Osteoblast (primary cell): ENCODE measurements at regions not wholly inside any gene's neighbourhood (a gene's known extent, or its start where the extent isn't known, plus 50 kb on each side); places are given as distances from the start of the nearest gene placed in this dataset.

Experiments used
- DNase-seq: peaks from one replicate; pipeline ENCODE4 v3.0.0; 2011; ENCODE audit warnings: low spot score, mixed read lengths; ENCODE audit not compliant: insufficient read length; ENCODE audit errors: missing footprints
- H2AFZ ChIP-seq: 2 replicates; pipeline ENCODE4 v1.6.0; 2011; ENCODE audit warnings: mild to moderate bottlenecking, low read length
- H3K27ac ChIP-seq: 2 replicates; pipeline ENCODE4 v1.5.1; 2011; ENCODE audit warnings: mild to moderate bottlenecking, low read depth, low read length, moderate library complexity
- H3K27me3 ChIP-seq: 2 replicates; pipeline ENCODE4 v1.6.0; 2012; ENCODE audit warnings: mild to moderate bottlenecking, control low read depth, inconsistent platforms, low read length, moderate library complexity; ENCODE audit not compliant: insufficient read depth
- H3K36me3 ChIP-seq: 2 replicates; pipeline ENCODE4 v1.5.1; 2011; ENCODE audit warnings: mild to moderate bottlenecking, low read length, control low read depth, moderate library complexity; ENCODE audit not compliant: insufficient read depth
- H3K4me1 ChIP-seq: 2 replicates; pipeline ENCODE4 v1.5.1; 2011; ENCODE audit warnings: mild to moderate bottlenecking, low read length, control low read depth, moderate library complexity; ENCODE audit not compliant: insufficient read depth
- H3K4me2 ChIP-seq: 2 replicates; pipeline ENCODE4 v1.6.0; 2011; ENCODE audit warnings: mild to moderate bottlenecking, low read length; ENCODE audit not compliant: insufficient read depth
- H3K4me3 ChIP-seq: fragments of 200-600 bp; sonication (generic); 3 replicates; pipeline ENCODE4 v1.5.1; 2012; ENCODE audit warnings: mild to moderate bottlenecking, low read length, inconsistent platforms; ENCODE audit not compliant: insufficient read depth
- H3K79me2 ChIP-seq: 2 replicates; pipeline ENCODE4 v1.6.0; 2012; ENCODE audit warnings: mild to moderate bottlenecking, low read length, control low read depth, inconsistent platforms; ENCODE audit not compliant: insufficient read depth
- H3K9me3 ChIP-seq: 2 replicates; pipeline ENCODE4 v1.5.1; 2011; ENCODE audit warnings: low read depth, low read length, control low read depth
- H4K20me1 ChIP-seq: 2 replicates; pipeline ENCODE4 v1.6.0; 2012; ENCODE audit warnings: mild to moderate bottlenecking, low read length, control low read depth; ENCODE audit not compliant: insufficient read depth
- TF ChIP-seq, protein P1 (sequence below): IDR thresholded peaks from 2 replicates; pipeline ENCODE4 v1.5.1; 2011; ENCODE audit warnings: mild to moderate bottlenecking, low read depth, low read length, moderate library complexity; ENCODE audit errors: extremely low read depth

DNA sequence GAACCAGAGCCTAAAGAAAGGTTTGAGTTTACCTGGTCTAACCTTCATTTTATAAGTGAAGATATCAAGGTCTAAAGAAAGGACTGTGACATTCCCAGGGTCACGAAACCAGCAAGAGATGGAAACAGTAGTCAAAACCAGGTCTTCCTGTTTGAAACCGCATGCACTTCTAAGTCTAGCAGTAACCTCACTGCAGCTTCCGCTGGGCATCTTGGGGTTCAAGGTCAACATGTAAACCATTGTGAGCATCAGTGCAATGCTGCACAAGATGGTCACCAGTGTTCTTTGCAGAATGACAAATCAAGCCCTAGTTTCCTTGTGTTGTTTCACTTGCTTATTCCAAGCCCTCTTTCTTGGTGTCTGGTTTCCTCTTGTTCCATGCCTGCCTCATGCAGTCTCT, 292.9 kb upstream of the MEX3C start:
- Histone ChIP-seq H3K27ac (no peak overlapping the region), H3K9me3 (peaks cover 5% of the 10 kb centered on the region), H3K4me1 (no peaks in the 10 kb centered on the region), H3K36me3 (no peaks in the 10 kb centered on the region), H3K4me2 (no peak overlapping the region), H3K27me3 (no peaks in the 10 kb centered on the region), H3K79me2 (no peaks in the 10 kb centered on the region), H4K20me1 (no peaks in the 10 kb centered on the region), H3K4me3 (no peak overlapping the region), H2AFZ (no peak overlapping the region)
- no peak for DNase-seq
- TF ChIP-seq, protein P1, sequence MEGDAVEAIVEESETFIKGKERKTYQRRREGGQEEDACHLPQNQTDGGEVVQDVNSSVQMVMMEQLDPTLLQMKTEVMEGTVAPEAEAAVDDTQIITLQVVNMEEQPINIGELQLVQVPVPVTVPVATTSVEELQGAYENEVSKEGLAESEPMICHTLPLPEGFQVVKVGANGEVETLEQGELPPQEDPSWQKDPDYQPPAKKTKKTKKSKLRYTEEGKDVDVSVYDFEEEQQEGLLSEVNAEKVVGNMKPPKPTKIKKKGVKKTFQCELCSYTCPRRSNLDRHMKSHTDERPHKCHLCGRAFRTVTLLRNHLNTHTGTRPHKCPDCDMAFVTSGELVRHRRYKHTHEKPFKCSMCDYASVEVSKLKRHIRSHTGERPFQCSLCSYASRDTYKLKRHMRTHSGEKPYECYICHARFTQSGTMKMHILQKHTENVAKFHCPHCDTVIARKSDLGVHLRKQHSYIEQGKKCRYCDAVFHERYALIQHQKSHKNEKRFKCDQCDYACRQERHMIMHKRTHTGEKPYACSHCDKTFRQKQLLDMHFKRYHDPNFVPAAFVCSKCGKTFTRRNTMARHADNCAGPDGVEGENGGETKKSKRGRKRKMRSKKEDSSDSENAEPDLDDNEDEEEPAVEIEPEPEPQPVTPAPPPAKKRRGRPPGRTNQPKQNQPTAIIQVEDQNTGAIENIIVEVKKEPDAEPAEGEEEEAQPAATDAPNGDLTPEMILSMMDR = no peak

DNA sequence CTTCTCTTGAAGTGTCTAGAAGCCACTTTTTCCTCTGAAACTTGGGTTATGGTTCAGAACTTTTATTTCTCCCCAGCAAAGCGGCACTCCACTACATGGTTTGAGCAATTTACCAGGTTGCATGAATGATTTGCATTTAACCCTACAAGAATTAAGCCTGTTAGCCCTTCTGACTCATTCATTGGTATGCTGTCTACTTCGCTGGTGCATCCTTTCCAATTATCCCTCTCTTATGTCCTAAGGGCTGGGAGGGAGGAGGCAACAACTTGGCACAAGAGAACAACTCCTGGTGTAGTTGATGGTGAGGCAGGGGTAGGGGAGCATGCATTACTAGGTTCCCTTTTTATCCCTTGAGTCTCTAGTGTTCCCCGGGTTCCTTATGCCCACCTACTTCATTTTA, 293.4 kb upstream of the MEX3C start:
- no peak overlapping the region for H3K27ac ChIP-seq
- no peaks in the 10 kb centered on the region for H3K79me2 ChIP-seq
- no peak overlapping the region for H2AFZ ChIP-seq
- no peaks in the 10 kb centered on the region for H3K4me1 ChIP-seq
- DNase-seq = no peak
- H3K36me3 ChIP-seq = no peaks in the 10 kb centered on the region
- H3K27me3 ChIP-seq = no peaks in the 10 kb centered on the region
- TF ChIP-seq, protein P1 = no peak
- peaks cover 5% of the 10 kb centered on the region for H3K9me3 ChIP-seq
- H3K4me2 ChIP-seq = no peak overlapping the region
- H3K4me3 ChIP-seq = no peak overlapping the region
- H4K20me1 ChIP-seq = no peaks in the 10 kb centered on the region

DNA sequence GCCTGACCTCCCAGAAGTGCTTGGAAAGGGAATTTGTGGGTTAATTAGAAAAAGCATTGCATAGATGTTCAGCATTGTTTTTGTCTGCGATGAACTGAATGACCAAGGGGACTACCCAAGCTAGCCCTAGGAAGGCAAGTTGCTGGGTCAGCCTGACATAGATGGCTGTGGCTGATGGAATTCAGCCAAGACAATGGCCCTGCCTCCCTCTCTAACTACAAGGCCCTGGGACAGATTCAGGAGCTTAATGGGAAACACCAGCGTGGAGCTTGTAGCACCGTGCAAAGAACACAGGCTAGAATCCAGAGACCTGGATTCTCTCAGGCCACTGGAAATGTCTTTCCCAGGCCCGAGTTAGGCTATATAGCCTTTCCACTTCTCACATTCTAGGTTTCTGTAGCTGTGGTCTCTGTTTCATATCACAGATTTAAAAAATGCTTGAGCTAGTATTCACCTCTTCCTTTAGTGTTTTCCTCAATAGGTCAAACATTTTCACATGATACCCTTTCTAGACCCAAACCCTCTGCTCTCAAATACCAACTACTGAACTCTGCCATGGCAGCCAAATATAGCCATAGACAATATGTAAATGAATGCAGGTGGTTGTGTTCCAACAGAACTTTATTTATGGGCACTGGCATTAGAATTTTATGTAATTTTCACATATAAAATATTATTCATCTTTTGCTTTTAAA, 294.3 kb upstream of the MEX3C start:
- Histone ChIP-seq H3K4me3 (no peak overlapping the region), H4K20me1 (no peaks in the 10 kb centered on the region), H3K79me2 (no peaks in the 10 kb centered on the region), H2AFZ (no peak overlapping the region), H3K36me3 (no peaks in the 10 kb centered on the region), H3K4me1 (no peaks in the 10 kb centered on the region), H3K9me3 (peaks cover 5% of the 10 kb centered on the region), H3K27ac (no peak overlapping the region), H3K4me2 (no peak overlapping the region), H3K27me3 (no peaks in the 10 kb centered on the region)
- TF ChIP-seq, protein P1 = no peak
- no peak for DNase-seq

DNA sequence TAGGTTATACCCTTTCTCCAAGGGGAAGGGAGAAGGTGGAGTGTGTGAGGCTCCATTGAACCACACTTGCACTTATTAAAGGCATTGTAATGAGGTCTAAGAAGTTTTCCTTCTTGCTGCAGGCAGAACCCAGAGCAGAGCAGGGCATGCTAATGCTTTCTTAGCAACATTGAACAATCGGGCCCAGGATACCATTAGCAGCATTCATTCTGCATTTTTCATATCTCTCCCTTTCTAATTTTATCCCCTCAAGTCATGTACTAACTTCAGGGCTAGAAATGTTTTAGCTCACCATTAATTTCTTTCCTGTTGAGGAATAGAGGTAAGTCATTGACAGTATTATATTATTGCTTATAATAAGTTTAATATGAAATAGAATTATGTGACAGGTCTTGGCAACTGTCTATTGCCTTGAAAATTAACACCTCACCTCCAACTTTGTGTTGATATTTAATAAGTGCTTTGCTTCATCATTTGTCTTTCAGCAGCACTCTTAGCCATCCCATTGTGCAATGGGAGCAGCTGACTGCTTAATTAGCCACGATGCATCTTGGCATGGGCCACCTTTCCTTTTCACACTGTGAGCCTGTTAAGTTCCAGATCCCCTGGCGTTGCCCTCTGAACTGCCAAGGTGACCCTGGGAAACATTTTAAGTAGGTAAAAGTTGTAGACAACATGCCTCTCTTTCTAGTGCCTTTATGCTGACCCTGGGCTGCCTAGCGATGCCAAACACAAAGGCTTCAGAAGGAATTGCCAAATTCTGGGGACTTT, 300.8 kb upstream of the MEX3C start:
- DNase-seq = no peak
- H4K20me1 ChIP-seq = no peaks in the 10 kb centered on the region
- no peaks in the 10 kb centered on the region for H3K27me3 ChIP-seq
- H3K9me3 ChIP-seq = peaks cover 6% of the 10 kb centered on the region
- H3K36me3 ChIP-seq = no peaks in the 10 kb centered on the region
- no peak overlapping the region for H3K4me3 ChIP-seq
- no peak overlapping the region for H3K4me2 ChIP-seq
- TF ChIP-seq, protein P1 = no peak
- H3K4me1 ChIP-seq = no peaks in the 10 kb centered on the region
- no peak overlapping the region for H3K27ac ChIP-seq
- H2AFZ ChIP-seq = no peak overlapping the region
- H3K79me2 ChIP-seq = no peaks in the 10 kb centered on the region
